ENCODE measurements at regions not wholly inside any gene's neighbourhood (a gene's known extent, or its start where the extent isn't known, plus 50 kb on each side); places are given as distances from the start of the nearest gene placed in this dataset.
A peak's percentile ranks its signal among the peaks of the same experiment; 100 is the strongest.

GRCh38 chr15:72978223-72978622 lies 74.0 kb upstream of the NEO1 start:
- TF ChIP-seq POLR2A (IDR thresholded peaks at IDR 0.05; ENCODE audit: low read length) = no peak
- TF ChIP-seq GATA1 (IDR thresholded peaks at IDR 0.05; ENCODE audit: low read depth, low read length) = no peak
- no peak for DNase-seq

- no peak for DNase-seq
- no peak for TF ChIP-seq POLR2A (IDR thresholded peaks at IDR 0.05; ENCODE audit: low read length)
- TF ChIP-seq GATA1 (IDR thresholded peaks at IDR 0.05; ENCODE audit: low read depth, low read length) = no peak
These were observed 79.9 kb upstream of the NEO1 start for GRCh38 chr15:72972362-72972761.

GRCh38 chr15:72971766-72972165 lies 80.5 kb upstream of the NEO1 start:
- TF ChIP-seq POLR2A (IDR thresholded peaks at IDR 0.05; ENCODE audit: low read length) = no peak
- TF ChIP-seq GATA1 (IDR thresholded peaks at IDR 0.05; ENCODE audit: low read depth, low read length) = no peak
- DNase-seq = no peak

GRCh38 chr15:72970933-72971760 lies 81.1 kb upstream of the NEO1 start:
- no peak for DNase-seq
- no peak for TF ChIP-seq POLR2A (IDR thresholded peaks at IDR 0.05; ENCODE audit: low read length)
- no peak for TF ChIP-seq GATA1 (IDR thresholded peaks at IDR 0.05; ENCODE audit: low read depth, low read length)

GRCh38 chr15:72968531-72968922 lies 83.7 kb upstream of the NEO1 start:
- TF ChIP-seq GATA1 (IDR thresholded peaks at IDR 0.05; ENCODE audit: low read depth, low read length) (no peak), POLR2A (IDR thresholded peaks at IDR 0.05; ENCODE audit: low read length) (no peak)
- peak in 1 of 2 experiments; percentile 13 for DNase-seq

GRCh38 chr15:72967811-72968530 lies 84.3 kb upstream of the NEO1 start:
- DNase-seq = no peak
- TF ChIP-seq GATA1 (IDR thresholded peaks at IDR 0.05; ENCODE audit: low read depth, low read length) = no peak
- no peak for TF ChIP-seq POLR2A (IDR thresholded peaks at IDR 0.05; ENCODE audit: low read length)

GRCh38 chr15:72967397-72967796 lies 84.9 kb upstream of the NEO1 start:
- DNase-seq = no peak
- no peak for TF ChIP-seq POLR2A (IDR thresholded peaks at IDR 0.05; ENCODE audit: low read length)
- TF ChIP-seq GATA1 (IDR thresholded peaks at IDR 0.05; ENCODE audit: low read depth, low read length) = no peak

- TF ChIP-seq GATA1 (IDR thresholded peaks at IDR 0.05; ENCODE audit: low read depth, low read length) (no peak), POLR2A (IDR thresholded peaks at IDR 0.05; ENCODE audit: low read length) (no peak)
- DNase-seq = no peak
These were observed 85.6 kb upstream of the NEO1 start for GRCh38 chr15:72966641-72967040.

GRCh38 chr15:72965671-72966070 lies 86.6 kb upstream of the NEO1 start:
- no peak for TF ChIP-seq POLR2A (IDR thresholded peaks at IDR 0.05; ENCODE audit: low read length)
- TF ChIP-seq GATA1 (IDR thresholded peaks at IDR 0.05; ENCODE audit: low read depth, low read length) = no peak
- DNase-seq = no peak

- TF ChIP-seq GATA1 (IDR thresholded peaks at IDR 0.05; ENCODE audit: low read depth, low read length) = no peak
- TF ChIP-seq POLR2A (IDR thresholded peaks at IDR 0.05; ENCODE audit: low read length) = no peak
- no peak for DNase-seq
These were observed 87.7 kb upstream of the NEO1 start for GRCh38 chr15:72964542-72964941.

GRCh38 chr15:72964135-72964534 lies 88.1 kb upstream of the NEO1 start:
- TF ChIP-seq POLR2A (IDR thresholded peaks at IDR 0.05; ENCODE audit: low read length) = no peak
- no peak for DNase-seq

GRCh38 chr15:72962054-72962702 lies 90.1 kb upstream of the NEO1 start:
- TF ChIP-seq POLR2A (IDR thresholded peaks at IDR 0.05; ENCODE audit: low read length) = no peak
- no peak for TF ChIP-seq GATA1 (IDR thresholded peaks at IDR 0.05; ENCODE audit: low read depth, low read length)
- DNase-seq = no peak

- no peak for DNase-seq
- TF ChIP-seq GATA1 (IDR thresholded peaks at IDR 0.05; ENCODE audit: low read depth, low read length) (no peak), POLR2A (IDR thresholded peaks at IDR 0.05; ENCODE audit: low read length) (no peak)
These were observed 90.9 kb upstream of the NEO1 start for GRCh38 chr15:72961346-72961745.

- no peak for DNase-seq
- TF ChIP-seq GATA1 (IDR thresholded peaks at IDR 0.05; ENCODE audit: low read depth, low read length) (no peak), POLR2A (IDR thresholded peaks at IDR 0.05; ENCODE audit: low read length) (no peak)
These were observed 93.6 kb upstream of the NEO1 start for GRCh38 chr15:72958634-72959033.

Data from erythroblast (primary cell).